ENCODE measurements at regions not wholly inside any gene's neighbourhood (a gene's known extent, or its start where the extent isn't known, plus 50 kb on each side); places are given as distances from the start of the nearest gene placed in this dataset.

GRCh38 chr12:11499806-11500187 is 104.4 kb upstream of the PRB2 start:
- intact Hi-C loops (cut with DNase I; ENCODE audit: low total_unique reads), result no loop called here
- 64% methylated on average over 10 to 11 of the region's 11 CpGs for WGBS, 2 donors
- no peak overlapping the region for H3K4me3 ChIP-seq (ENCODE audit: low read depth, poor library complexity, severe bottlenecking)
- TF ChIP-seq, protein P1, sequence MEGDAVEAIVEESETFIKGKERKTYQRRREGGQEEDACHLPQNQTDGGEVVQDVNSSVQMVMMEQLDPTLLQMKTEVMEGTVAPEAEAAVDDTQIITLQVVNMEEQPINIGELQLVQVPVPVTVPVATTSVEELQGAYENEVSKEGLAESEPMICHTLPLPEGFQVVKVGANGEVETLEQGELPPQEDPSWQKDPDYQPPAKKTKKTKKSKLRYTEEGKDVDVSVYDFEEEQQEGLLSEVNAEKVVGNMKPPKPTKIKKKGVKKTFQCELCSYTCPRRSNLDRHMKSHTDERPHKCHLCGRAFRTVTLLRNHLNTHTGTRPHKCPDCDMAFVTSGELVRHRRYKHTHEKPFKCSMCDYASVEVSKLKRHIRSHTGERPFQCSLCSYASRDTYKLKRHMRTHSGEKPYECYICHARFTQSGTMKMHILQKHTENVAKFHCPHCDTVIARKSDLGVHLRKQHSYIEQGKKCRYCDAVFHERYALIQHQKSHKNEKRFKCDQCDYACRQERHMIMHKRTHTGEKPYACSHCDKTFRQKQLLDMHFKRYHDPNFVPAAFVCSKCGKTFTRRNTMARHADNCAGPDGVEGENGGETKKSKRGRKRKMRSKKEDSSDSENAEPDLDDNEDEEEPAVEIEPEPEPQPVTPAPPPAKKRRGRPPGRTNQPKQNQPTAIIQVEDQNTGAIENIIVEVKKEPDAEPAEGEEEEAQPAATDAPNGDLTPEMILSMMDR (IDR thresholded peaks at IDR 0.05), result no peak
- no peak for TF ChIP-seq POLR2A (IDR thresholded peaks at IDR 0.05)
- no peak for DNase-seq (ENCODE audit: low spot score in 2 of 2)

- H3K4me3 ChIP-seq (ENCODE audit: low read depth, poor library complexity, severe bottlenecking), result no peak overlapping the region
- intact Hi-C loops (cut with DNase I; ENCODE audit: low total_unique reads), result no loop called here
- TF ChIP-seq POLR2A (IDR thresholded peaks at IDR 0.05), result no peak
- TF ChIP-seq, protein P1 (IDR thresholded peaks at IDR 0.05), result no peak
- DNase-seq (ENCODE audit: low spot score in 2 of 2), result peak; percentile 44 to 94
- 8 to 14% methylated on average over 13 to 15 of the region's 62 CpGs for WGBS, 2 donors
Measured at GRCh38 chr12:11500188-11500860, 105.0 kb upstream of the PRB2 start.

GRCh38 chr12:11500861-11501230 is 105.5 kb upstream of the PRB2 start:
- 23 to 27% methylated on average over 12 to 14 of the region's 14 CpGs for WGBS, 2 donors
- no peak for TF ChIP-seq POLR2A (IDR thresholded peaks at IDR 0.05)
- TF ChIP-seq, protein P1 (IDR thresholded peaks at IDR 0.05), result no peak
- no peak overlapping the region for H3K4me3 ChIP-seq (ENCODE audit: low read depth, poor library complexity, severe bottlenecking)
- intact Hi-C loops (cut with DNase I; ENCODE audit: low total_unique reads), result no loop called here
- no peak for DNase-seq (ENCODE audit: low spot score in 2 of 2)

DNA sequence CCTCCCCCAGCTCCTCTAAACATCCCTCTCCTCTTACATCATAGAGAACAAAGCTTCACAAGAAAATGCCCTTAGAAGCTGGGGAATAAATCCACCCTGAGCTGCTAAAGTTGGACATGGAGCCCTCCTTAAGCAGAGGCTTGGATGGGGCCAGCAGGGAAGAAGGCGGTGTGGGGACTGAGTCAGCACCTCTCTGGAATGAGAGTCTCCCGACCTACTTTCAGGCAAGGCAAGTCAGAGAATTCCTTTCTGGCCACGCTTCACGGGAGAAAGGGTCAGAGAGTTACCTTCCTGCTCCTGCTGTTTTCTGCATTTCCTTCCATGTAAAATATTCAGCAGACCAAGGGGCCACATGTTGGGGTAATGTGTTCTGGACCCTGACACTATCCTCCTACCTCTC is 113.3 kb upstream of the PRB2 start:
- 38 to 48% methylated on average over 4 of the region's 4 CpGs for WGBS, 2 donors
- no peak for DNase-seq (ENCODE audit: low spot score in 2 of 2)
- H3K4me3 ChIP-seq (ENCODE audit: low read depth, poor library complexity, severe bottlenecking), result no peak overlapping the region
- no peak for TF ChIP-seq POLR2A (IDR thresholded peaks at IDR 0.05)
- TF ChIP-seq, protein P1 (IDR thresholded peaks at IDR 0.05), result no peak
- intact Hi-C loops (cut with DNase I; ENCODE audit: low total_unique reads), result no loop called here

- H3K4me3 ChIP-seq (ENCODE audit: low read depth, poor library complexity, severe bottlenecking), result no peak overlapping the region
- intact Hi-C loops (cut with DNase I; ENCODE audit: low total_unique reads), result no loop called here
- WGBS, 2 donors, result 55 to 58% methylated on average over 4 of the region's 4 CpGs
- DNase-seq (ENCODE audit: low spot score in 2 of 2), result no peak
- no peak for TF ChIP-seq POLR2A (IDR thresholded peaks at IDR 0.05)
- TF ChIP-seq, protein P1 (IDR thresholded peaks at IDR 0.05), result no peak
Measured at GRCh38 chr12:11509326-11509725, 114.0 kb upstream of the PRB2 start.

DNA sequence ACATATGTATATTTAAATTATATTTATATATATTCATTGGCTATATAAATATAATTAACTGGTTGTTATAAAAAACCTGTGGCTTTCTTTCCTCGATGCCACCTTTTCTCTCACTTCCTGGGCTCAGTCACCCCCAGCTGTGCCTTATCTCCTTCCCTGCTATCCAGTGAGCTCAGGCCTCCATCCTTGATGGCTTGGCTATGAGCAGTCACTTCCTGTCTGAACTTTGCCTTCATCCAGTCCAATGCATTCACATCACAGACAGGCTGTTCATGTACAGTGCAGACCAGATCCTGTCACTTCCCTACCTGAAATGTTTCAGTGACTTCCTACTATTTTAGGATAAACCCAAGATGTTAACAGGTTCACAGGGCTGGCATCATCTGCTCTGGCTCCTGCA is 115.3 kb upstream of the PRB2 start:
- TF ChIP-seq POLR2A (IDR thresholded peaks at IDR 0.05), result no peak
- TF ChIP-seq, protein P1 (IDR thresholded peaks at IDR 0.05), result no peak
- no peak overlapping the region for H3K4me3 ChIP-seq (ENCODE audit: low read depth, poor library complexity, severe bottlenecking)
- 73 to 78% methylated on average over 1 of the region's 1 CpG for WGBS, 2 donors
- DNase-seq (ENCODE audit: low spot score in 2 of 2), result peak in 1 of 2 donors; percentile 13
- intact Hi-C loops (cut with DNase I; ENCODE audit: low total_unique reads), result no loop called here

Measured in lower leg skin (tissue), 4 donors.